HCT116 (cell line): ENCODE measurements at regions not wholly inside any gene's neighbourhood (a gene's known extent, or its start where the extent isn't known, plus 50 kb on each side); places are given as distances from the start of the nearest gene placed in this dataset.

ENCODE experiments used
- ATAC-seq: fragments of 200-7000 bp; cut with Tn5 transposase; 2 replicates; pipeline ENCODE4 v1.9.1; 2020; ENCODE audit warnings: mild to moderate bottlenecking, moderate library complexity
- BruUV-seq: library from RNA; stranded (reverse); fragments of 400-500 nt; replicated peaks from 2 replicates; lab custom pipeline; 2021; lab: Mats Ljungman, UMichigan
- CTCF ChIA-PET: fragments of 300-600 bp; sonication (Branson Sonifier 250); formaldehyde crosslinking; loops from one replicate; lab custom pipeline; 2021; ENCODE audit warnings: antibody characterized with exemption; lab: Charles Lee
- POLR2A ChIA-PET: fragments of 300-600, 350-600 bp; sonication (Branson Sonifier 250); formaldehyde crosslinking; loops from one replicate; lab custom pipeline; 2021; ENCODE audit warnings: antibody characterized with exemption; lab: Charles Lee
- RAD21 ChIA-PET, 2 experiments: fragments of 300-600 bp; sonication (Branson Sonifier 250); formaldehyde crosslinking; loops; one replicate each; lab custom pipeline; 2023; ENCODE audit warnings: low total read pairs in 2 of 2; ENCODE audit not compliant: uncharacterized antibody in 2 of 2, unreplicated experiment in 2 of 2, low non-redundant PET in 1 of 2; lab: Charles Lee
- DNase-seq: peaks from one replicate; pipeline ENCODE4 v3.0.0-alpha.2; 2010; ENCODE audit warnings: low read depth, low spot score
- H2AFZ ChIP-seq: fragments of 200-600 bp; shearing (Covaris generic), sonication (generic); 2 replicates; pipeline ENCODE4 v1.6.1; 2017; ENCODE audit warnings: low read depth, mixed run types, mixed read lengths, antibody characterized with exemption, low read length; ENCODE audit not compliant: poor library complexity, severe bottlenecking
- H3K27ac ChIP-seq: 2 replicates; pipeline ENCODE4 v1.5.1; 2012; ENCODE audit warnings: low read depth, low read length
- H3K27me3 ChIP-seq: fragments of 200-600 bp; sonication (generic); 2 replicates; pipeline ENCODE4 v1.6.1; 2016; ENCODE audit warnings: mixed run types, low read length, mixed read lengths; ENCODE audit not compliant: insufficient read depth
- H3K36me3 ChIP-seq, 2 experiments: fragments of 200-500 bp in 1 of 2; fragments of 200-600 bp in 1 of 2; sonication (Bioruptor generic) in 1 of 2; sonication (generic) in 1 of 2; 2 replicates each; pipeline versions ENCODE4 v1.5.1 to v1.6.1; 2014 to 2016; ENCODE audit warnings: low read length in 2 of 2, inconsistent platforms in 1 of 2, mixed read lengths in 1 of 2, mixed run types in 1 of 2; ENCODE audit not compliant: insufficient read depth in 2 of 2, control insufficient read depth in 1 of 2
- H3K4me1 ChIP-seq, 2 experiments: fragments of 200-600 bp in 1 of 2; sonication (generic) in 1 of 2; 2 replicates each; pipeline versions ENCODE4 v1.5.1 to v1.6.1; 2012 to 2017; ENCODE audit warnings: low read length in 2 of 2, inconsistent platforms in 1 of 2, mild to moderate bottlenecking in 1 of 2, mixed read lengths in 1 of 2, mixed run types in 1 of 2, moderate library complexity in 1 of 2; ENCODE audit not compliant: insufficient read depth in 2 of 2, control insufficient read depth in 1 of 2
- H3K4me2 ChIP-seq: fragments of 200-600 bp; sonication (generic); 2 replicates; pipeline ENCODE4 v1.6.1; 2017; ENCODE audit warnings: mixed run types, low read length, mixed read lengths
- H3K4me3 ChIP-seq, 2 experiments: fragments of 200-600 bp in 1 of 2; sonication (generic) in 1 of 2; replicated peaks in 1 of 2; 2 replicates each; pipeline ENCODE4 v1.5.1; 2011 to 2016; ENCODE audit warnings: low read length in 2 of 2, control low read depth in 1 of 2, low read depth in 1 of 2, mild to moderate bottlenecking in 1 of 2, mixed read lengths in 1 of 2, mixed run types in 1 of 2
- H3K79me2 ChIP-seq: fragments of 200-600 bp; sonication (generic); 2 replicates; pipeline ENCODE4 v1.6.1; 2017; ENCODE audit warnings: mild to moderate bottlenecking, mixed run types, low read length, moderate library complexity, mixed read lengths; ENCODE audit not compliant: insufficient read depth
- H3K9ac ChIP-seq: fragments of 200-600 bp; sonication (generic); 2 replicates; pipeline ENCODE4 v1.6.1; 2016; ENCODE audit warnings: low read length, mixed read lengths
- H3K9me2 ChIP-seq: fragments of 200-600 bp; sonication (generic), shearing (Covaris generic); 2 replicates; pipeline ENCODE4 v1.6.1; 2017; ENCODE audit warnings: mixed run types, mild to moderate bottlenecking, moderate library complexity; ENCODE audit not compliant: insufficient read depth
- H3K9me3 ChIP-seq, 2 experiments: fragments of 200-500 bp in 1 of 2; fragments of 200-600 bp in 1 of 2; sonication (Bioruptor generic) in 1 of 2; sonication (generic) in 1 of 2; 2 replicates each; pipeline ENCODE4 v1.6.1; 2014 to 2017; ENCODE audit warnings: low read length in 2 of 2, mixed read lengths in 2 of 2, inconsistent platforms in 1 of 2, low read depth in 1 of 2, mild to moderate bottlenecking in 1 of 2, mixed run types in 1 of 2, moderate library complexity in 1 of 2; ENCODE audit not compliant: control insufficient read depth in 1 of 2, insufficient read depth in 1 of 2
- H4K20me1 ChIP-seq: fragments of 200-600 bp; sonication (generic), shearing (Covaris generic); 2 replicates; pipeline ENCODE4 v1.6.1; 2017; ENCODE audit warnings: mixed run types, mild to moderate bottlenecking, moderate library complexity; ENCODE audit not compliant: insufficient read depth
- CTCF ChIP-seq, 3 experiments: fragments of 200-600 bp in 1 of 3; sonication (generic) in 1 of 3; IDR thresholded peaks in 2 of 3; conservative IDR thresholded peaks in 1 of 3; 2 replicates each; pipeline ENCODE4 v1.5.1; 2012 to 2017; ENCODE audit warnings: low read depth in 2 of 3, low read length in 2 of 3, antibody characterized with exemption in 1 of 3, borderline replicate concordance in 1 of 3, control low read depth in 1 of 3, mild to moderate bottlenecking in 1 of 3, mixed read lengths in 1 of 3, mixed run types in 1 of 3, moderate library complexity in 1 of 3; ENCODE audit not compliant: insufficient read depth in 1 of 3
- EGR1 ChIP-seq: IDR thresholded peaks from 2 replicates; pipeline ENCODE4 v1.6.1; 2012; ENCODE audit warnings: low read depth
- EZH2 ChIP-seq: fragments of 200-600 bp; sonication (generic); IDR thresholded peaks from 2 replicates; pipeline ENCODE4 v1.6.1; 2017; ENCODE audit warnings: antibody characterized with exemption, mixed run types
- POLR2AphosphoS5 ChIP-seq: IDR thresholded peaks from 2 replicates; pipeline ENCODE4 v1.6.1; 2011; ENCODE audit warnings: mild to moderate bottlenecking, low read depth, low read length, moderate library complexity
- RAD21 ChIP-seq: IDR thresholded peaks from 2 replicates; pipeline ENCODE4 v1.6.1; 2012; ENCODE audit warnings: low read depth, mild to moderate bottlenecking
- REST ChIP-seq: IDR thresholded peaks from 2 replicates; pipeline ENCODE4 v1.6.1; 2012; ENCODE audit warnings: low read depth
- intact Hi-C: fragments of 100-400 bp; cut with micrococcal nuclease; formaldehyde crosslinking; loops from 2 replicates; pipeline ENCODE4 v1.10.0; 2022

- peak; percentile 13 for DNase-seq
- CTCF ChIA-PET: interaction anchor here (0.6 to 1.4 kb wide), 4 partner anchors 9 to 163 kb away, joined by 3 to 11 read pairs (median 6); no protein-coding TSS in a partner anchor
Measured at GRCh38 chr12:74903522-74903921, 306.1 kb downstream of the KCNC2 start.

GRCh38 chr12:74906224-74906623 lies 303.4 kb downstream of the KCNC2 start:
- H3K27me3 ChIP-seq: no peaks in the 10 kb centered on the region
- H3K4me2 ChIP-seq: no peak overlapping the region
- ATAC-seq: peak; percentile 54; the same call in 1 of the 2 replicates
- CTCF ChIA-PET: no interaction called here
- H3K4me3 ChIP-seq: no peak overlapping the region
- H4K20me1 ChIP-seq: no peaks in the 10 kb centered on the region
- H3K79me2 ChIP-seq: no peaks in the 10 kb centered on the region
- intact Hi-C loops: no loop called here
- no peak overlapping the region for H2AFZ ChIP-seq
- no peak for TF ChIP-seq REST
- TF ChIP-seq EZH2: no peak
- peak in 2 of 3 experiments; percentile 17 to 39; a peak in 1 of 6 replicates for TF ChIP-seq CTCF (IDR thresholded peaks at IDR 0.05 in 2 of 3, conservative IDR thresholded peaks at IDR 0.05 in 1 of 3; ENCODE audit: borderline replicate concordance in 1 of 3, insufficient read depth in 1 of 3, low read depth in 2 of 3, low read length in 2 of 3)
- DNase-seq: no peak
- no peaks in the 10 kb centered on the region for H3K4me1 ChIP-seq
- RAD21 ChIA-PET: no interaction called here
- no TSS peak for BruUV-seq
- POLR2A ChIA-PET: no interaction called here
- H3K9ac ChIP-seq: no peak overlapping the region
- no peaks in the 10 kb centered on the region for H3K9me3 ChIP-seq
- H3K27ac ChIP-seq: no peak overlapping the region
- H3K36me3 ChIP-seq: no peaks in the 10 kb centered on the region
- H3K9me2 ChIP-seq: no peaks in the 10 kb centered on the region

More at GRCh38 chr12:74903522-74903921, 306.1 kb downstream of the KCNC2 start:
- no peaks in the 10 kb centered on the region for H3K27me3 ChIP-seq
- no peak overlapping the region for H3K4me3 ChIP-seq
- H3K9ac ChIP-seq: no peak overlapping the region
- intact Hi-C loops: no loop called here
- H4K20me1 ChIP-seq: no peaks in the 10 kb centered on the region
- no peak overlapping the region for H3K27ac ChIP-seq
- no peak overlapping the region for H2AFZ ChIP-seq
- no peaks in the 10 kb centered on the region for H3K36me3 ChIP-seq
- ATAC-seq: peak; percentile 44; the same call in 1 of the 2 replicates
- no peaks in the 10 kb centered on the region for H3K9me3 ChIP-seq
- H3K4me1 ChIP-seq: no peaks in the 10 kb centered on the region
- H3K9me2 ChIP-seq: no peaks in the 10 kb centered on the region
- no peak overlapping the region for H3K4me2 ChIP-seq
- no peaks in the 10 kb centered on the region for H3K79me2 ChIP-seq
- POLR2A ChIA-PET: no interaction called here
- RAD21 ChIA-PET: no interaction called here
- no TSS peak for BruUV-seq
- TF ChIP-seq POLR2AphosphoS5 (no peak), RAD21 (peak; percentile 11; the same call in 1 of the 2 replicates), CTCF (IDR thresholded peaks at IDR 0.05 in 2 of 3, conservative IDR thresholded peaks at IDR 0.05 in 1 of 3; ENCODE audit: borderline replicate concordance in 1 of 3, insufficient read depth in 1 of 3, low read depth in 2 of 3, low read length in 2 of 3) (peak; percentile 7 to 68 (median 62); a peak in 4 of 6 replicates), EGR1 (no peak)
